ENCODE measurements at regions not wholly inside any gene's neighbourhood (a gene's known extent, or its start where the extent isn't known, plus 50 kb on each side); places are given as distances from the start of the nearest gene placed in this dataset.

DNA sequence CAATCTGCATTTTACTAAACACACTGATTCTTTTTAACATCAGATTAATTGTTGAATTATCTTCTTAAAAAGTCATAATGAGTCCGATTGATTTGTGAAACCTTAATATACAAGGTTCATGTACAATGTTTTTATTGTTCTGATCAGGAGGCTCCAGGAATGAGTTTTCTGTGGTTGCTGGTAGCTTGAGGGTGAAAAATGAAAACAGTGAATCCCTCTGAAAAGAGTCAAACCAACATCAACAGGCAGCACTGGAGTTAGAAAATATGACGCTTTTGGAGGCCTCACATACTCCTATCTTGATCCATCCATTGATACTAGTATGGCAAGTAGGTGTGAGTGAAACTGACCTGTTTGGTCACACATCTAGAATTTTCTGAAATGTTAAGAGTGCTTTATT, 216.3 kb upstream of the ETAA1 start:
- TF ChIP-seq MAX (IDR thresholded peaks at IDR 0.05): no peak
- TF ChIP-seq ZBTB7A (IDR thresholded peaks at IDR 0.05; ENCODE audit: low read depth): no peak
- no peak for TF ChIP-seq TAF1 (IDR thresholded peaks at IDR 0.05; ENCODE audit: low read depth)
- no peak for TF ChIP-seq NFIC (IDR thresholded peaks at IDR 0.05)
- TF ChIP-seq CREB1 (IDR thresholded peaks at IDR 0.05; ENCODE audit: low read depth): no peak
- TF ChIP-seq TEAD4 (IDR thresholded peaks at IDR 0.05): no peak

DNA sequence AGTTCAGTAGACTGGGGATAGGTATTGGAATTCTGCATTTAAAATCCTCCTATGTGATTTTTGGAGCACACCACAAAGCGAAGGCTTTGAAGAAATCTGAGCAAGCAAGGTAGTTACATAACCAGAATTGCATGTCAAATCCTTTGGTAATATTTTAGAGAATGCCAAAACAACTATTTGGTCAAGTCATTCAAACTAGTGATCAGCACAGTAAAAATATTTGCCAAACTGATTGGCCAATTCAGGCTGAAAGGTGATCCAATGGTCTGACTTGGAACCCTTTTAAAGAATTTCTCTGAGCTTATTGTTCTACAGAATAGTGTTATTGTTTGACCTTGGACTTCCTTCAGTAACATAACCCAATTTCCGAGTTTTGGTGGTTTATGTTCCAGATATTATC, 214.2 kb upstream of the ETAA1 start:
- TF ChIP-seq CREB1 (IDR thresholded peaks at IDR 0.05; ENCODE audit: low read depth): no peak
- TF ChIP-seq CEBPB (IDR thresholded peaks at IDR 0.05): 0 out of 2 replicates have a peak, but pooled peaks have one; percentile 32

GRCh38 chr2:67186326-67186725, 210.8 kb upstream of the ETAA1 start:
- TF ChIP-seq CREB1 (IDR thresholded peaks at IDR 0.05; ENCODE audit: low read depth) (no peak), EGR1 (IDR thresholded peaks at IDR 0.05) (no peak), YY1 (IDR thresholded peaks at IDR 0.05; ENCODE audit: low read depth) (no peak), TAF1 (IDR thresholded peaks at IDR 0.05; ENCODE audit: low read depth) (no peak), MAX (IDR thresholded peaks at IDR 0.05) (no peak), TCF12 (IDR thresholded peaks at IDR 0.05; ENCODE audit: low read depth) (no peak), TEAD4 (IDR thresholded peaks at IDR 0.05) (no peak), EP300 (IDR thresholded peaks at IDR 0.05; ENCODE audit: borderline replicate concordance) (no peak), CEBPB (IDR thresholded peaks at IDR 0.05) (no peak), RAD21 (IDR thresholded peaks at IDR 0.05; ENCODE audit: low read depth) (no peak), ZBTB7A (IDR thresholded peaks at IDR 0.05; ENCODE audit: low read depth) (no peak), FOXM1 (IDR thresholded peaks at IDR 0.05; ENCODE audit: borderline replicate concordance, low read depth) (no peak)
- TF ChIP-seq, protein P1, sequence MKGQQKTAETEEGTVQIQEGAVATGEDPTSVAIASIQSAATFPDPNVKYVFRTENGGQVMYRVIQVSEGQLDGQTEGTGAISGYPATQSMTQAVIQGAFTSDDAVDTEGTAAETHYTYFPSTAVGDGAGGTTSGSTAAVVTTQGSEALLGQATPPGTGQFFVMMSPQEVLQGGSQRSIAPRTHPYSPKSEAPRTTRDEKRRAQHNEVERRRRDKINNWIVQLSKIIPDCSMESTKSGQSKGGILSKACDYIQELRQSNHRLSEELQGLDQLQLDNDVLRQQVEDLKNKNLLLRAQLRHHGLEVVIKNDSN (IDR thresholded peaks at IDR 0.05): no peak
- TF ChIP-seq, protein P2, sequence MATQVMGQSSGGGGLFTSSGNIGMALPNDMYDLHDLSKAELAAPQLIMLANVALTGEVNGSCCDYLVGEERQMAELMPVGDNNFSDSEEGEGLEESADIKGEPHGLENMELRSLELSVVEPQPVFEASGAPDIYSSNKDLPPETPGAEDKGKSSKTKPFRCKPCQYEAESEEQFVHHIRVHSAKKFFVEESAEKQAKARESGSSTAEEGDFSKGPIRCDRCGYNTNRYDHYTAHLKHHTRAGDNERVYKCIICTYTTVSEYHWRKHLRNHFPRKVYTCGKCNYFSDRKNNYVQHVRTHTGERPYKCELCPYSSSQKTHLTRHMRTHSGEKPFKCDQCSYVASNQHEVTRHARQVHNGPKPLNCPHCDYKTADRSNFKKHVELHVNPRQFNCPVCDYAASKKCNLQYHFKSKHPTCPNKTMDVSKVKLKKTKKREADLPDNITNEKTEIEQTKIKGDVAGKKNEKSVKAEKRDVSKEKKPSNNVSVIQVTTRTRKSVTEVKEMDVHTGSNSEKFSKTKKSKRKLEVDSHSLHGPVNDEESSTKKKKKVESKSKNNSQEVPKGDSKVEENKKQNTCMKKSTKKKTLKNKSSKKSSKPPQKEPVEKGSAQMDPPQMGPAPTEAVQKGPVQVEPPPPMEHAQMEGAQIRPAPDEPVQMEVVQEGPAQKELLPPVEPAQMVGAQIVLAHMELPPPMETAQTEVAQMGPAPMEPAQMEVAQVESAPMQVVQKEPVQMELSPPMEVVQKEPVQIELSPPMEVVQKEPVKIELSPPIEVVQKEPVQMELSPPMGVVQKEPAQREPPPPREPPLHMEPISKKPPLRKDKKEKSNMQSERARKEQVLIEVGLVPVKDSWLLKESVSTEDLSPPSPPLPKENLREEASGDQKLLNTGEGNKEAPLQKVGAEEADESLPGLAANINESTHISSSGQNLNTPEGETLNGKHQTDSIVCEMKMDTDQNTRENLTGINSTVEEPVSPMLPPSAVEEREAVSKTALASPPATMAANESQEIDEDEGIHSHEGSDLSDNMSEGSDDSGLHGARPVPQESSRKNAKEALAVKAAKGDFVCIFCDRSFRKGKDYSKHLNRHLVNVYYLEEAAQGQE (IDR thresholded peaks at IDR 0.05; ENCODE audit: low read depth): no peak

- no peak for TF ChIP-seq ZBTB7A (IDR thresholded peaks at IDR 0.05; ENCODE audit: low read depth)
- no peak for TF ChIP-seq CEBPB (IDR thresholded peaks at IDR 0.05)
- TF ChIP-seq NFIC (IDR thresholded peaks at IDR 0.05): no peak
- no peak for TF ChIP-seq TAF1 (IDR thresholded peaks at IDR 0.05; ENCODE audit: low read depth)
- TF ChIP-seq EGR1 (IDR thresholded peaks at IDR 0.05): no peak
- TF ChIP-seq TCF12 (IDR thresholded peaks at IDR 0.05; ENCODE audit: low read depth): no peak
- no peak for TF ChIP-seq EP300 (IDR thresholded peaks at IDR 0.05; ENCODE audit: borderline replicate concordance)
- no peak for TF ChIP-seq FOXM1 (IDR thresholded peaks at IDR 0.05; ENCODE audit: borderline replicate concordance, low read depth)
- TF ChIP-seq, protein P2 (IDR thresholded peaks at IDR 0.05; ENCODE audit: low read depth): no peak
- TF ChIP-seq RAD21 (IDR thresholded peaks at IDR 0.05; ENCODE audit: low read depth): no peak
These were observed 210.3 kb upstream of the ETAA1 start for GRCh38 chr2:67186871-67187270.

GRCh38 chr2:67201521-67201920, 195.6 kb upstream of the ETAA1 start:
- TF ChIP-seq TCF12 (IDR thresholded peaks at IDR 0.05; ENCODE audit: low read depth) (no peak), RAD21 (IDR thresholded peaks at IDR 0.05; ENCODE audit: low read depth) (no peak), ZBTB7A (IDR thresholded peaks at IDR 0.05; ENCODE audit: low read depth) (no peak), CEBPB (IDR thresholded peaks at IDR 0.05) (no peak), MAX (IDR thresholded peaks at IDR 0.05) (no peak), TEAD4 (IDR thresholded peaks at IDR 0.05) (no peak), CREB1 (IDR thresholded peaks at IDR 0.05; ENCODE audit: low read depth) (no peak), NFIC (IDR thresholded peaks at IDR 0.05) (no peak), FOXM1 (IDR thresholded peaks at IDR 0.05; ENCODE audit: borderline replicate concordance, low read depth) (no peak), YY1 (IDR thresholded peaks at IDR 0.05; ENCODE audit: low read depth) (no peak), TAF1 (IDR thresholded peaks at IDR 0.05; ENCODE audit: low read depth) (no peak), EP300 (IDR thresholded peaks at IDR 0.05; ENCODE audit: borderline replicate concordance) (no peak), EGR1 (IDR thresholded peaks at IDR 0.05) (no peak)
- TF ChIP-seq, protein P2 (IDR thresholded peaks at IDR 0.05; ENCODE audit: low read depth): no peak
- TF ChIP-seq, protein P1 (IDR thresholded peaks at IDR 0.05): no peak

Data from Ishikawa (cell line).